Kasumi-1 (cell line): ENCODE measurements at regions not wholly inside any gene's neighbourhood (a gene's known extent, or its start where the extent isn't known, plus 50 kb on each side); places are given as distances from the start of the nearest gene placed in this dataset.

Experiments used
- DNase-seq, 2 experiments: peaks; one replicate each; lab custom pipeline; 2025; lab: John Stamatoyannopoulos, UW

- DNase-seq: peak; percentile 1 to 29
These were observed 618.9 kb downstream of the BCKDHB start for GRCh38 chr6:80725156-80725930.

GRCh38 chr6:80720824-80721223, 614.4 kb downstream of the BCKDHB start:
- no peak for DNase-seq

GRCh38 chr6:80714513-80714912, 608.0 kb downstream of the BCKDHB start:
- DNase-seq: no peak

- no peak for DNase-seq
These were observed 592.0 kb downstream of the BCKDHB start for GRCh38 chr6:80698459-80698858.

GRCh38 chr6:80696268-80696667, 589.8 kb downstream of the BCKDHB start:
- no peak for DNase-seq

- DNase-seq: no peak
These were observed 584.2 kb downstream of the BCKDHB start for GRCh38 chr6:80690551-80691131.

- no peak for DNase-seq
These were observed 583.4 kb downstream of the BCKDHB start for GRCh38 chr6:80689716-80690395.

GRCh38 chr6:80679992-80680391, 573.5 kb downstream of the BCKDHB start:
- DNase-seq: no peak

GRCh38 chr6:80676386-80676785, 569.9 kb downstream of the BCKDHB start:
- DNase-seq: no peak

GRCh38 chr6:80674669-80675068, 568.2 kb downstream of the BCKDHB start:
- DNase-seq: no peak

- DNase-seq: no peak
These were observed 566.9 kb downstream of the BCKDHB start for GRCh38 chr6:80673367-80673766.

GRCh38 chr6:80667006-80667405, 560.5 kb downstream of the BCKDHB start:
- no peak for DNase-seq

- no peak for DNase-seq
These were observed 552.5 kb downstream of the BCKDHB start for GRCh38 chr6:80658926-80659325.

GRCh38 chr6:80647156-80647555, 540.7 kb downstream of the BCKDHB start:
- no peak for DNase-seq

GRCh38 chr6:80643881-80644280, 537.4 kb downstream of the BCKDHB start:
- no peak for DNase-seq

GRCh38 chr6:80642452-80642851, 536.0 kb downstream of the BCKDHB start:
- no peak for DNase-seq

GRCh38 chr6:80641591-80641990, 535.1 kb downstream of the BCKDHB start:
- no peak for DNase-seq

- no peak for DNase-seq
These were observed 533.7 kb downstream of the BCKDHB start for GRCh38 chr6:80640176-80640575.

- no peak for DNase-seq
These were observed 532.7 kb downstream of the BCKDHB start for GRCh38 chr6:80639181-80639629.

- peak; percentile 88 to 90 for DNase-seq
These were observed 532.0 kb downstream of the BCKDHB start for GRCh38 chr6:80638213-80639055.

GRCh38 chr6:80637312-80637711, 530.8 kb downstream of the BCKDHB start:
- peak; percentile 66 to 77 for DNase-seq

- DNase-seq: no peak
These were observed 530.2 kb downstream of the BCKDHB start for GRCh38 chr6:80636689-80637088.
